ENCODE measurements at regions not wholly inside any gene's neighbourhood (a gene's known extent, or its start where the extent isn't known, plus 50 kb on each side); places are given as distances from the start of the nearest gene placed in this dataset.

- Histone ChIP-seq H3K36me3 (no peaks in the 10 kb centered on the region), H3K27ac (no peak overlapping the region), H2AFZ (replicated peaks) (no peak overlapping the region), H3K79me2 (ENCODE audit: low read depth) (no peaks in the 10 kb centered on the region), H3K9me3 (ENCODE audit: low read depth) (no peaks in the 10 kb centered on the region), H3K27me3 (no peaks in the 10 kb centered on the region), H3K4me1 (no peaks in the 10 kb centered on the region), H4K20me1 (ENCODE audit: low read depth) (no peaks in the 10 kb centered on the region), H3K9ac (no peak overlapping the region), H3F3A (ENCODE audit: low read depth) (no peaks in the 10 kb centered on the region), H3K4me3 (no peak overlapping the region), H3K4me2 (no peak overlapping the region)
- H3K27ac Mint-ChIP-seq = no peak overlapping the region
- H3K9me3 Mint-ChIP-seq = no peaks in the 10 kb centered on the region
- no peak for DNase-seq (ENCODE audit: low spot score)
- H3K36me3 Mint-ChIP-seq = no peaks in the 10 kb centered on the region
- H3K4me3 Mint-ChIP-seq = no peak overlapping the region
- H3K27me3 Mint-ChIP-seq (ENCODE audit: insufficient read depth, low read depth) = no peaks in the 10 kb centered on the region
- H3K4me1 Mint-ChIP-seq = no peaks in the 10 kb centered on the region
- TF ChIP-seq CTCF (IDR thresholded peaks at IDR 0.05) = no peak
- no peak for TF ChIP-seq EZH2phosphoT487 (IDR thresholded peaks at IDR 0.05)
- no peak for TF ChIP-seq EZH2 (IDR thresholded peaks at IDR 0.05)
These were observed 186.2 kb upstream of the MEX3C start for GRCh38 chr18:51383711-51384110.

- Histone ChIP-seq H3K4me3 (no peak overlapping the region), H4K20me1 (ENCODE audit: low read depth) (no peaks in the 10 kb centered on the region), H3K27ac (no peak overlapping the region), H3K4me1 (no peaks in the 10 kb centered on the region), H3K27me3 (no peaks in the 10 kb centered on the region), H3K36me3 (no peaks in the 10 kb centered on the region), H3K4me2 (no peak overlapping the region), H2AFZ (replicated peaks) (no peak overlapping the region), H3K9ac (no peak overlapping the region), H3K79me2 (ENCODE audit: low read depth) (no peaks in the 10 kb centered on the region), H3K9me3 (ENCODE audit: low read depth) (no peaks in the 10 kb centered on the region), H3F3A (ENCODE audit: low read depth) (no peaks in the 10 kb centered on the region)
- H3K4me3 Mint-ChIP-seq = no peak overlapping the region
- TF ChIP-seq EZH2 (IDR thresholded peaks at IDR 0.05) = no peak
- TF ChIP-seq EZH2phosphoT487 (IDR thresholded peaks at IDR 0.05) = no peak
- no peak for TF ChIP-seq CTCF (IDR thresholded peaks at IDR 0.05)
- H3K36me3 Mint-ChIP-seq = no peaks in the 10 kb centered on the region
- DNase-seq (ENCODE audit: low spot score) = no peak
- H3K9me3 Mint-ChIP-seq = no peaks in the 10 kb centered on the region
- no peaks in the 10 kb centered on the region for H3K4me1 Mint-ChIP-seq
- H3K27me3 Mint-ChIP-seq (ENCODE audit: insufficient read depth, low read depth) = no peaks in the 10 kb centered on the region
- H3K27ac Mint-ChIP-seq = no peak overlapping the region
These were observed 187.8 kb upstream of the MEX3C start for GRCh38 chr18:51385270-51385669.

- Mint-ChIP-seq H3K36me3 (no peaks in the 10 kb centered on the region), H3K27me3 (ENCODE audit: insufficient read depth, low read depth) (peaks cover 6% of the 10 kb centered on the region), H3K4me3 (no peak overlapping the region), H3K4me1 (no peaks in the 10 kb centered on the region), H3K27ac (no peak overlapping the region), H3K9me3 (peaks cover 2% of the 10 kb centered on the region)
- Histone ChIP-seq H3K4me1 (peaks cover 5% of the 10 kb centered on the region), H3K27me3 (no peaks in the 10 kb centered on the region), H3K4me2 (no peak overlapping the region), H3K79me2 (ENCODE audit: low read depth) (no peaks in the 10 kb centered on the region), H3F3A (ENCODE audit: low read depth) (no peaks in the 10 kb centered on the region), H4K20me1 (ENCODE audit: low read depth) (no peaks in the 10 kb centered on the region), H2AFZ (replicated peaks) (no peak overlapping the region), H3K9ac (no peak overlapping the region), H3K9me3 (ENCODE audit: low read depth) (no peaks in the 10 kb centered on the region), H3K27ac (no peak overlapping the region), H3K4me3 (no peak overlapping the region), H3K36me3 (no peaks in the 10 kb centered on the region)
- TF ChIP-seq EZH2phosphoT487 (IDR thresholded peaks at IDR 0.05) (no peak), CTCF (IDR thresholded peaks at IDR 0.05) (no peak), EZH2 (IDR thresholded peaks at IDR 0.05) (no peak)
- DNase-seq (ENCODE audit: low spot score) = no peak
These were observed 193.2 kb upstream of the MEX3C start for GRCh38 chr18:51390702-51391101.

- Histone ChIP-seq H3K36me3 (no peaks in the 10 kb centered on the region), H2AFZ (replicated peaks) (no peak overlapping the region), H3K79me2 (ENCODE audit: low read depth) (no peaks in the 10 kb centered on the region), H3K4me2 (no peak overlapping the region), H4K20me1 (ENCODE audit: low read depth) (no peaks in the 10 kb centered on the region), H3K9ac (no peak overlapping the region), H3K27ac (no peak overlapping the region), H3K9me3 (ENCODE audit: low read depth) (no peaks in the 10 kb centered on the region), H3K4me3 (no peak overlapping the region), H3K27me3 (no peaks in the 10 kb centered on the region), H3K4me1 (peaks cover 5% of the 10 kb centered on the region), H3F3A (ENCODE audit: low read depth) (no peaks in the 10 kb centered on the region)
- Mint-ChIP-seq H3K27ac (no peak overlapping the region), H3K9me3 (peaks cover 2% of the 10 kb centered on the region), H3K36me3 (no peaks in the 10 kb centered on the region), H3K4me1 (no peaks in the 10 kb centered on the region), H3K27me3 (ENCODE audit: insufficient read depth, low read depth) (peaks cover 6% of the 10 kb centered on the region), H3K4me3 (no peak overlapping the region)
- TF ChIP-seq CTCF (IDR thresholded peaks at IDR 0.05) (no peak), EZH2phosphoT487 (IDR thresholded peaks at IDR 0.05) (no peak), EZH2 (IDR thresholded peaks at IDR 0.05) (no peak)
- DNase-seq (ENCODE audit: low spot score) = no peak
These were observed 193.7 kb upstream of the MEX3C start for GRCh38 chr18:51391215-51391614.

Measured in neural progenitor cell (in vitro differentiated cells).